ENCODE measurements at regions not wholly inside any gene's neighbourhood (a gene's known extent, or its start where the extent isn't known, plus 50 kb on each side); places are given as distances from the start of the nearest gene placed in this dataset.

GRCh38 chr22:34114406-34114805, 194.1 kb upstream of the LARGE1 start:
- TF ChIP-seq CTCF (IDR thresholded peaks at IDR 0.05): no peak
- no peak for TF ChIP-seq POLR2A (IDR thresholded peaks at IDR 0.05)

Data from body of pancreas (tissue), 4 donors.